Gastrocnemius medialis (tissue), 4 donors: ENCODE measurements at regions not wholly inside any gene's neighbourhood (a gene's known extent, or its start where the extent isn't known, plus 50 kb on each side); places are given as distances from the start of the nearest gene placed in this dataset.

Experiments
- CTCF ChIP-seq, 5 experiments: fragments of 450-650 bp in 3 of 5; fragments of 200-600 bp in 2 of 5; sonication (generic) in 2 of 5; IDR thresholded peaks in 4 of 5; conservative IDR thresholded peaks in 1 of 5; 1 replicate in 4 of 5; 2 replicates in 1 of 5; pipeline ENCODE4 v1.5.1; 2016 to 2019; ENCODE audit warnings: antibody characterized with exemption in 5 of 5, mild to moderate bottlenecking in 3 of 5, moderate library complexity in 3 of 5
- POLR2A ChIP-seq, 2 donors: fragments of 450-650 bp; IDR thresholded peaks; one replicate each; pipeline ENCODE4 v1.6.1; 2017; ENCODE audit warnings: antibody characterized with exemption in 2 of 2, mild to moderate bottlenecking in 2 of 2, moderate library complexity in 2 of 2

GRCh38 chr17:79246225-79247190 is 171.9 kb downstream of the ENGASE start:
- TF ChIP-seq CTCF (IDR thresholded peaks at IDR 0.05 in 4 of 5, conservative IDR thresholded peaks at IDR 0.05 in 1 of 5) (no peak), POLR2A (IDR thresholded peaks at IDR 0.05) (no peak)
